C4-2B (cell line): ENCODE measurements at regions not wholly inside any gene's neighbourhood (a gene's known extent, or its start where the extent isn't known, plus 50 kb on each side); places are given as distances from the start of the nearest gene placed in this dataset.

Experiments
- CTCF ChIP-seq: fragments of 450-650 bp; conservative IDR thresholded peaks from 2 replicates; pipeline ENCODE4 v1.5.1; 2017; ENCODE audit warnings: mild to moderate bottlenecking
- ZFX ChIP-seq: fragments of 450-650 bp; IDR thresholded peaks from 2 replicates; pipeline ENCODE4 v1.6.1; 2017

- TF ChIP-seq CTCF = no peak
- no peak for TF ChIP-seq ZFX
Measured at GRCh38 chrX:39367416-39367815, 566.2 kb downstream of the MID1IP1 start.
